ENCODE measurements at regions not wholly inside any gene's neighbourhood (a gene's known extent, or its start where the extent isn't known, plus 50 kb on each side); places are given as distances from the start of the nearest gene placed in this dataset.

- TF ChIP-seq ZNF423 (tag by site-specific recombination; IDR thresholded peaks at IDR 0.05) (no peak), CTCF (tag by site-specific recombination; IDR thresholded peaks at IDR 0.05) (no peak), ZNF138 (tag by site-specific recombination; IDR thresholded peaks at IDR 0.05; ENCODE audit: borderline replicate concordance) (no peak), ZSCAN5A (tag by site-specific recombination; IDR thresholded peaks at IDR 0.05) (no peak), ZNF571 (tag by site-specific recombination; IDR thresholded peaks at IDR 0.05) (no peak), ZBTB21 (tag by site-specific recombination; IDR thresholded peaks at IDR 0.05) (no peak), ZNF670 (tag by site-specific recombination; IDR thresholded peaks at IDR 0.05; ENCODE audit: low read depth) (no peak), ZNF140 (tag by site-specific recombination; IDR thresholded peaks at IDR 0.05) (no peak), ZFP3 (tag by site-specific recombination; IDR thresholded peaks at IDR 0.05; ENCODE audit: low read depth) (no peak), ZNF658 (tag by site-specific recombination; IDR thresholded peaks at IDR 0.05) (no peak), ZSCAN16 (tag by site-specific recombination; IDR thresholded peaks at IDR 0.05) (no peak), MYNN (tag by site-specific recombination; IDR thresholded peaks at IDR 0.05; ENCODE audit: borderline replicate concordance) (no peak)
Observed at GRCh38 chr6:22928775-22929174, 359.4 kb downstream of the HDGFL1 start.
